Trophoblast cell (in vitro differentiated cells and primary cell): ENCODE measurements at regions not wholly inside any gene's neighbourhood (a gene's known extent, or its start where the extent isn't known, plus 50 kb on each side); places are given as distances from the start of the nearest gene placed in this dataset.

Experiments
- DNase-seq, 2 donors: peaks; one replicate each; pipeline ENCODE4 v3.0.0-alpha.2; 2016
- H2AFZ ChIP-seq: 2 replicates; pipeline ENCODE4 v1.6.1; 2013; ENCODE audit warnings: low read length, moderate library complexity, mild to moderate bottlenecking; ENCODE audit not compliant: insufficient read depth, poor library complexity
- H2AK5ac ChIP-seq: 2 replicates; pipeline ENCODE4 v1.6.1; 2013; ENCODE audit warnings: mild to moderate bottlenecking, low read length
- H2BK120ac ChIP-seq: 2 replicates; pipeline ENCODE4 v1.6.1; 2013; ENCODE audit warnings: low read length, mild to moderate bottlenecking, moderate library complexity; ENCODE audit not compliant: insufficient read depth, poor library complexity
- H2BK12ac ChIP-seq: 2 replicates; pipeline ENCODE4 v1.6.1; 2013; ENCODE audit warnings: mild to moderate bottlenecking, low read length, moderate library complexity
- H2BK5ac ChIP-seq: 2 replicates; pipeline ENCODE4 v1.6.1; 2013; ENCODE audit warnings: low read length, low read depth, moderate library complexity, mild to moderate bottlenecking; ENCODE audit not compliant: poor library complexity
- H3K14ac ChIP-seq: 2 replicates; pipeline ENCODE4 v1.6.1; 2013; ENCODE audit warnings: mild to moderate bottlenecking, low read length
- H3K18ac ChIP-seq: 2 replicates; pipeline ENCODE4 v1.6.1; 2013; ENCODE audit warnings: mild to moderate bottlenecking, low read length
- H3K23ac ChIP-seq: 2 replicates; pipeline ENCODE4 v1.6.1; 2013; ENCODE audit warnings: low read length
- H3K27ac ChIP-seq: 2 replicates; pipeline ENCODE4 v1.5.1; 2013; ENCODE audit warnings: low read depth, mild to moderate bottlenecking, inconsistent platforms, low read length, moderate library complexity
- H3K27me3 ChIP-seq: 2 replicates; pipeline ENCODE4 v1.6.1; 2013; ENCODE audit warnings: inconsistent platforms, mild to moderate bottlenecking, low read length, moderate library complexity; ENCODE audit not compliant: insufficient read depth
- H3K36me3 ChIP-seq, 2 experiments: 1 replicate in 1 of 2; 2 replicates in 1 of 2; pipeline ENCODE4 v1.6.1; 2013; ENCODE audit warnings: low read length in 2 of 2, mild to moderate bottlenecking in 2 of 2, moderate library complexity in 1 of 2; ENCODE audit not compliant: insufficient read depth in 2 of 2, control insufficient read depth in 1 of 2
- H3K4ac ChIP-seq: 2 replicates; pipeline ENCODE4 v1.6.1; 2013; ENCODE audit warnings: low read depth, mild to moderate bottlenecking, low read length, moderate library complexity
- H3K4me1 ChIP-seq, 2 experiments: 1 replicate in 1 of 2; 2 replicates in 1 of 2; pipeline ENCODE4 v1.6.1; 2013; ENCODE audit warnings: low read length in 2 of 2, mild to moderate bottlenecking in 2 of 2, moderate library complexity in 1 of 2; ENCODE audit not compliant: insufficient read depth in 2 of 2, control insufficient read depth in 1 of 2
- H3K4me2 ChIP-seq: 2 replicates; pipeline ENCODE4 v1.6.1; 2013; ENCODE audit warnings: inconsistent platforms, mild to moderate bottlenecking, low read length, moderate library complexity
- H3K4me3 ChIP-seq: 2 replicates; pipeline ENCODE4 v1.5.1; 2013; ENCODE audit warnings: mild to moderate bottlenecking, low read depth, low read length, inconsistent platforms
- H3K79me1 ChIP-seq: one replicate; pipeline ENCODE4 v1.6.1; 2013; ENCODE audit warnings: low read length
- H3K79me2 ChIP-seq: 2 replicates; pipeline ENCODE4 v1.6.1; 2013; ENCODE audit warnings: low read length, mild to moderate bottlenecking; ENCODE audit not compliant: control insufficient read depth, insufficient read depth, poor library complexity
- H3K9ac ChIP-seq: 2 replicates; pipeline ENCODE4 v1.6.1; 2013; ENCODE audit warnings: mild to moderate bottlenecking, low read length
- H3K9me3 ChIP-seq: 2 replicates; pipeline ENCODE4 v1.6.1; 2013; ENCODE audit warnings: low read depth, mild to moderate bottlenecking, control low read depth, inconsistent platforms, low read length; ENCODE audit not compliant: insufficient read depth
- H4K12ac ChIP-seq: 2 replicates; pipeline ENCODE4 v1.6.1; 2013; ENCODE audit warnings: low read depth, mild to moderate bottlenecking, low read length, moderate library complexity
- H4K8ac ChIP-seq: 2 replicates; pipeline ENCODE4 v1.6.1; 2013; ENCODE audit warnings: low read depth, mild to moderate bottlenecking, low read length, moderate library complexity
- H4K91ac ChIP-seq: one replicate; pipeline ENCODE4 v1.6.1; 2013; ENCODE audit warnings: low read depth, mild to moderate bottlenecking, low read length, moderate library complexity
- WGBS: extraction: QIAGEN DNeasy Blood & Tissue Kit; methylation state at CpG from one replicate; pipeline ENCODE4 v1.1.7; 2013; ENCODE audit warnings: missing lambda C conversion rate; ENCODE audit not compliant: insufficient read length, insufficient coverage; ENCODE audit errors: extremely low coverage; 5-methylcytosine and 5-hydroxymethylcytosine counted together

- H3K18ac ChIP-seq, result no peak overlapping the region
- H3K27ac ChIP-seq, result no peak overlapping the region
- no peaks in the 10 kb centered on the region for H3K27me3 ChIP-seq
- H3K9ac ChIP-seq, result no peak overlapping the region
- H3K14ac ChIP-seq, result no peak overlapping the region
- H3K4me1 ChIP-seq, result no peaks in the 10 kb centered on the region
- H3K4ac ChIP-seq, result no peak overlapping the region
- no peak overlapping the region for H3K23ac ChIP-seq
- H2BK12ac ChIP-seq, result no peak overlapping the region
- H4K8ac ChIP-seq, result no peak overlapping the region
- no peak overlapping the region for H2AFZ ChIP-seq
- H2BK120ac ChIP-seq, result no peak overlapping the region
- no peak overlapping the region for H2AK5ac ChIP-seq
- H3K4me3 ChIP-seq, result no peak overlapping the region
- H3K79me1 ChIP-seq, result no peaks in the 10 kb centered on the region
- no peaks in the 10 kb centered on the region for H3K9me3 ChIP-seq
- H3K4me2 ChIP-seq, result no peak overlapping the region
- no peaks in the 10 kb centered on the region for H3K36me3 ChIP-seq
- DNase-seq, result no peak
- WGBS, result no CpG with 5 or more reads among the region's 1 CpG
- H4K91ac ChIP-seq, result no peak overlapping the region
- no peaks in the 10 kb centered on the region for H3K79me2 ChIP-seq
- no peak overlapping the region for H2BK5ac ChIP-seq
- no peak overlapping the region for H4K12ac ChIP-seq
These were observed 239.7 kb upstream of the ERCC4 start for GRCh38 chr16:13680021-13680889.

- H3K9ac ChIP-seq, result no peak overlapping the region
- no peak overlapping the region for H4K12ac ChIP-seq
- no peak overlapping the region for H4K91ac ChIP-seq
- H3K23ac ChIP-seq, result no peak overlapping the region
- no peak overlapping the region for H3K18ac ChIP-seq
- H3K4me1 ChIP-seq, result no peaks in the 10 kb centered on the region
- H4K8ac ChIP-seq, result no peak overlapping the region
- no peaks in the 10 kb centered on the region for H3K9me3 ChIP-seq
- no peak overlapping the region for H2BK12ac ChIP-seq
- H2BK120ac ChIP-seq, result no peak overlapping the region
- H3K79me2 ChIP-seq, result no peaks in the 10 kb centered on the region
- no peak overlapping the region for H3K4me2 ChIP-seq
- H3K4ac ChIP-seq, result no peak overlapping the region
- H2AFZ ChIP-seq, result no peak overlapping the region
- no peak overlapping the region for H2AK5ac ChIP-seq
- no peak for DNase-seq
- no peak overlapping the region for H3K14ac ChIP-seq
- H3K36me3 ChIP-seq, result no peaks in the 10 kb centered on the region
- H2BK5ac ChIP-seq, result no peak overlapping the region
- H3K27ac ChIP-seq, result no peak overlapping the region
- no CpG with 5 or more reads among the region's 5 CpGs for WGBS
- H3K4me3 ChIP-seq, result no peak overlapping the region
- H3K27me3 ChIP-seq, result no peaks in the 10 kb centered on the region
- no peaks in the 10 kb centered on the region for H3K79me1 ChIP-seq
These were observed 235.0 kb upstream of the ERCC4 start for GRCh38 chr16:13684819-13685563.

- no peak overlapping the region for H2BK12ac ChIP-seq
- H4K8ac ChIP-seq, result no peak overlapping the region
- no peaks in the 10 kb centered on the region for H3K36me3 ChIP-seq
- no peak overlapping the region for H3K9ac ChIP-seq
- no peak overlapping the region for H2BK120ac ChIP-seq
- no peak overlapping the region for H3K4me3 ChIP-seq
- no peak overlapping the region for H4K91ac ChIP-seq
- H4K12ac ChIP-seq, result no peak overlapping the region
- DNase-seq, result no peak
- H2AFZ ChIP-seq, result no peak overlapping the region
- peaks cover 2% of the 10 kb centered on the region for H3K9me3 ChIP-seq
- no peak overlapping the region for H3K27ac ChIP-seq
- no peaks in the 10 kb centered on the region for H3K4me1 ChIP-seq
- H3K4ac ChIP-seq, result no peak overlapping the region
- H3K27me3 ChIP-seq, result no peaks in the 10 kb centered on the region
- no peak overlapping the region for H3K4me2 ChIP-seq
- H3K18ac ChIP-seq, result no peak overlapping the region
- H3K79me1 ChIP-seq, result no peaks in the 10 kb centered on the region
- no peaks in the 10 kb centered on the region for H3K79me2 ChIP-seq
- H2AK5ac ChIP-seq, result no peak overlapping the region
- H3K14ac ChIP-seq, result no peak overlapping the region
- H3K23ac ChIP-seq, result no peak overlapping the region
- H2BK5ac ChIP-seq, result no peak overlapping the region
These were observed 223.9 kb upstream of the ERCC4 start for GRCh38 chr16:13696017-13696416.

DNA sequence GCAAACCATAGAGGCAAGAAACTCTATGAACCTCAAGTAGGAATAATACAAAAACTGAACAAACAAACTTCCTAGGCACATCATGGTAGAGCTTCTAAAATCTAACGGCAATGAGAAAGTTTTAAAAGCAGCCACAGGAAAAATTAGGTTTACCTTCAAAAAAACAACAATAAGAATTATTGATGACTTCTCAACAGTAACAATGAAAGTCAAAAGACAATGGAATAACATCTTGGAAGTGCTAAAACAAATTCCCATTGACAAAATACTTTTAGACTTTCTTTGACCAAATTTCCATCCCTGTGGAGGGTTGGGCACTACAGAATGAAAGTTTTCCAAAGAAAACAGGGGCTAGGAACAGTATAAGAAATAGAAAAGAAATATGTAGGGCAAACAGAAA is 222.9 kb upstream of the ERCC4 start:
- no peak overlapping the region for H4K8ac ChIP-seq
- H2BK120ac ChIP-seq, result no peak overlapping the region
- no peak overlapping the region for H2BK12ac ChIP-seq
- H3K23ac ChIP-seq, result no peak overlapping the region
- no peak overlapping the region for H4K12ac ChIP-seq
- no peaks in the 10 kb centered on the region for H3K4me1 ChIP-seq
- no peak overlapping the region for H2AFZ ChIP-seq
- H3K9me3 ChIP-seq, result peaks cover 2% of the 10 kb centered on the region
- no peak overlapping the region for H3K18ac ChIP-seq
- H3K4me2 ChIP-seq, result no peak overlapping the region
- no peak overlapping the region for H3K9ac ChIP-seq
- no peaks in the 10 kb centered on the region for H3K27me3 ChIP-seq
- H3K4ac ChIP-seq, result no peak overlapping the region
- H2AK5ac ChIP-seq, result no peak overlapping the region
- H3K79me2 ChIP-seq, result no peaks in the 10 kb centered on the region
- no peak overlapping the region for H2BK5ac ChIP-seq
- H3K27ac ChIP-seq, result no peak overlapping the region
- no peaks in the 10 kb centered on the region for H3K36me3 ChIP-seq
- no peak overlapping the region for H3K4me3 ChIP-seq
- H4K91ac ChIP-seq, result no peak overlapping the region
- DNase-seq, result no peak
- no peak overlapping the region for H3K14ac ChIP-seq
- WGBS, result no CpG with 5 or more reads among the region's 1 CpG
- H3K79me1 ChIP-seq, result no peaks in the 10 kb centered on the region
